Osteocyte (in vitro differentiated cells): ENCODE measurements at regions not wholly inside any gene's neighbourhood (a gene's known extent, or its start where the extent isn't known, plus 50 kb on each side); places are given as distances from the start of the nearest gene placed in this dataset.
"Not testable (repeated sequence)": the region's sequence is repeated elsewhere in the genome, so short reads cannot be mapped to it uniquely, and the experiment has no call there.

Source experiments
- DNase-seq: peaks from one replicate; pipeline ENCODE4 v3.0.0; 2021; ENCODE audit warnings: mixed read lengths; ENCODE audit not compliant: unreplicated experiment; ENCODE audit errors: extremely low spot score
- H3K27ac Mint-ChIP-seq: one replicate; pipeline ENCODE4 v1.8.0; 2021; ENCODE audit warnings: mild to moderate bottlenecking, mixed read lengths; ENCODE audit not compliant: unreplicated experiment
- H3K27me3 Mint-ChIP-seq: one replicate; pipeline ENCODE4 v1.8.0; 2021; ENCODE audit warnings: mixed read lengths; ENCODE audit not compliant: unreplicated experiment
- H3K36me3 Mint-ChIP-seq: one replicate; pipeline ENCODE4 v1.8.0; 2021; ENCODE audit warnings: mixed read lengths; ENCODE audit not compliant: unreplicated experiment
- H3K4me1 Mint-ChIP-seq: one replicate; pipeline ENCODE4 v1.8.0; 2021; ENCODE audit warnings: mixed read lengths; ENCODE audit not compliant: unreplicated experiment
- H3K4me3 Mint-ChIP-seq: one replicate; pipeline ENCODE4 v1.8.0; 2021; ENCODE audit warnings: mild to moderate bottlenecking, moderate library complexity, mixed read lengths; ENCODE audit not compliant: unreplicated experiment
- H3K9me3 Mint-ChIP-seq: one replicate; pipeline ENCODE4 v1.8.0; 2021; ENCODE audit warnings: mixed read lengths; ENCODE audit not compliant: unreplicated experiment
- CTCF ChIP-seq: fragments of 200-600 bp; sonication (generic); IDR thresholded peaks from 2 replicates; pipeline ENCODE4 v1.5.0; 2021; ENCODE audit warnings: antibody characterized with exemption, mild to moderate bottlenecking, moderate library complexity

- no peaks in the 10 kb centered on the region for H3K27me3 Mint-ChIP-seq
- H3K4me3 Mint-ChIP-seq: no peak overlapping the region
- H3K4me1 Mint-ChIP-seq: no peaks in the 10 kb centered on the region
- no peak for DNase-seq
- TF ChIP-seq CTCF: no peak
- H3K9me3 Mint-ChIP-seq: no peaks in the 10 kb centered on the region
- no peak overlapping the region for H3K27ac Mint-ChIP-seq
- no peaks in the 10 kb centered on the region for H3K36me3 Mint-ChIP-seq
These were observed 69.9 kb upstream of the FSIP2 start for GRCh38 chr2:185668710-185669109.

- Mint-ChIP-seq H3K4me3 (no peak overlapping the region), H3K4me1 (no peaks in the 10 kb centered on the region), H3K9me3 (no peaks in the 10 kb centered on the region), H3K27me3 (no peaks in the 10 kb centered on the region), H3K27ac (no peak overlapping the region), H3K36me3 (no peaks in the 10 kb centered on the region)
- no peak for DNase-seq
- TF ChIP-seq CTCF: no peak
These were observed 64.4 kb upstream of the FSIP2 start for GRCh38 chr2:185674232-185674631.

- DNase-seq: no peak
- Mint-ChIP-seq H3K4me1 (no peaks in the 10 kb centered on the region), H3K36me3 (no peaks in the 10 kb centered on the region)
These were observed 62.3 kb upstream of the FSIP2 start for GRCh38 chr2:185676316-185676715.

GRCh38 chr2:185687001-185687400 lies 51.6 kb upstream of the FSIP2 start:
- H3K4me3 Mint-ChIP-seq, H3K27me3 Mint-ChIP-seq, H3K27ac Mint-ChIP-seq, H3K4me1 Mint-ChIP-seq, DNase-seq, H3K36me3 Mint-ChIP-seq: not testable (repeated sequence)
- H3K9me3 Mint-ChIP-seq: peaks cover 17% of the 10 kb centered on the region

More at GRCh38 chr2:185676316-185676715, 62.3 kb upstream of the FSIP2 start:
- Mint-ChIP-seq H3K4me3 (no peak overlapping the region), H3K9me3 (no peaks in the 10 kb centered on the region), H3K27me3 (no peaks in the 10 kb centered on the region), H3K27ac (no peak overlapping the region)
- no peak for TF ChIP-seq CTCF

- H3K9me3 Mint-ChIP-seq: peaks cover 17% of the 10 kb centered on the region
- H3K27ac Mint-ChIP-seq: no peak overlapping the region
These were observed 50.6 kb upstream of the FSIP2 start for GRCh38 chr2:185687967-185688366.

More at GRCh38 chr2:185687967-185688366, 50.6 kb upstream of the FSIP2 start:
- Mint-ChIP-seq H3K27me3 (peaks cover 3% of the 10 kb centered on the region), H3K4me1 (peaks cover 2% of the 10 kb centered on the region), H3K4me3 (no peak overlapping the region), H3K36me3 (no peaks in the 10 kb centered on the region)
- no peak for DNase-seq
- TF ChIP-seq CTCF: no peak
